Uterus (tissue), 3 donors: ENCODE measurements at regions not wholly inside any gene's neighbourhood (a gene's known extent, or its start where the extent isn't known, plus 50 kb on each side); places are given as distances from the start of the nearest gene placed in this dataset.
"Not testable (repeated sequence)": the region's sequence is repeated elsewhere in the genome, so short reads cannot be mapped to it uniquely, and the experiment has no call there.

Experiments used
- DNase-seq, 2 donors: peaks; one replicate each; pipeline ENCODE4 v3.0.0-alpha.2; 2019 to 2020
- H3K27ac ChIP-seq, 2 donors: fragments of 200-600 bp; sonication (generic); 1 replicate in 1 of 2; 2 replicates in 1 of 2; pipeline ENCODE4 v1.5.1; 2016 to 2018
- H3K27me3 ChIP-seq, 2 donors: fragments of 200-600 bp; sonication (generic); one replicate each; pipeline ENCODE4 v1.5.1; 2018 to 2019; ENCODE audit warnings: control low read depth in 1 of 2
- H3K36me3 ChIP-seq, 2 donors: fragments of 200-600 bp; sonication (generic); one replicate each; pipeline ENCODE4 v1.5.1; 2019; ENCODE audit warnings: control low read depth in 1 of 2
- H3K4me1 ChIP-seq, 2 donors: fragments of 200-600 bp; sonication (generic); one replicate each; pipeline ENCODE4 v1.5.1; 2018 to 2019; ENCODE audit warnings: control low read depth in 1 of 2
- H3K4me3 ChIP-seq, 2 donors: fragments of 200-600 bp; sonication (generic); 1 replicate in 1 of 2; 2 replicates in 1 of 2; pipeline ENCODE4 v1.5.1; 2018 to 2019; ENCODE audit warnings: mild to moderate bottlenecking in 1 of 2
- H3K9me3 ChIP-seq, 2 donors: fragments of 200-600 bp; sonication (generic); one replicate each; pipeline ENCODE4 v1.5.1; 2019; ENCODE audit warnings: control low read depth in 1 of 2
- CTCF ChIP-seq, 4 experiments: fragments of 200-600 bp in 2 of 4; fragments of 450-650 bp in 2 of 4; sonication (generic) in 2 of 4; IDR thresholded peaks; one replicate each; pipeline ENCODE4 v1.5.1; 2016 to 2019; ENCODE audit warnings: antibody characterized with exemption in 4 of 4, mild to moderate bottlenecking in 2 of 4, moderate library complexity in 1 of 4
- POLR2A ChIP-seq, 2 donors: fragments of 450-650 bp; IDR thresholded peaks; one replicate each; pipeline ENCODE4 v1.6.1; 2016; ENCODE audit warnings: antibody characterized with exemption in 2 of 2, mild to moderate bottlenecking in 1 of 2, moderate library complexity in 1 of 2
- intact Hi-C: fragments of 100-400 bp; cut with DNase I; formaldehyde crosslinking; loops from one replicate; pipeline ENCODE4 v1.15.1; 2023; ENCODE audit warnings: low total_unique reads
- donor health status: DM: yes; HTN: yes; CAD: no.

- no peaks in the 10 kb centered on the region for H3K4me1 ChIP-seq
- TF ChIP-seq POLR2A (IDR thresholded peaks at IDR 0.05) (no peak), CTCF (IDR thresholded peaks at IDR 0.05) (no peak)
- no peak overlapping the region for H3K4me3 ChIP-seq
- intact Hi-C loops = no loop called here
- no peak for DNase-seq
- no peaks in the 10 kb centered on the region for H3K27me3 ChIP-seq
- no peaks in the 10 kb centered on the region for H3K36me3 ChIP-seq
- H3K27ac ChIP-seq = no peak overlapping the region
- no peaks in the 10 kb centered on the region for H3K9me3 ChIP-seq
These were observed 247.4 kb downstream of the SHOX2 start for GRCh38 chr3:157858821-157859220.

- H3K36me3 ChIP-seq = no peaks in the 10 kb centered on the region
- no peak for DNase-seq
- no peak overlapping the region for H3K27ac ChIP-seq
- no peaks in the 10 kb centered on the region for H3K9me3 ChIP-seq
- no peaks in the 10 kb centered on the region for H3K4me1 ChIP-seq
- H3K27me3 ChIP-seq = no peaks in the 10 kb centered on the region
- intact Hi-C loops = no loop called here
- no peak for TF ChIP-seq POLR2A (IDR thresholded peaks at IDR 0.05)
- TF ChIP-seq CTCF (IDR thresholded peaks at IDR 0.05) = no peak
- no peak overlapping the region for H3K4me3 ChIP-seq
These were observed 248.8 kb downstream of the SHOX2 start for GRCh38 chr3:157857440-157857839.

- H3K27me3 ChIP-seq = no peaks in the 10 kb centered on the region
- no peak for TF ChIP-seq POLR2A (IDR thresholded peaks at IDR 0.05)
- no peak for TF ChIP-seq CTCF (IDR thresholded peaks at IDR 0.05)
- H3K4me1 ChIP-seq = no peaks in the 10 kb centered on the region
- no peak overlapping the region for H3K27ac ChIP-seq
- no peaks in the 10 kb centered on the region for H3K9me3 ChIP-seq
- H3K4me3 ChIP-seq = no peak overlapping the region
- H3K36me3 ChIP-seq = no peaks in the 10 kb centered on the region
- intact Hi-C loops = no loop called here
- DNase-seq = no peak
These were observed 249.9 kb downstream of the SHOX2 start for GRCh38 chr3:157856078-157856939.

- DNase-seq, H3K27ac ChIP-seq, H3K36me3 ChIP-seq, H3K27me3 ChIP-seq, intact Hi-C loops, H3K9me3 ChIP-seq, H3K4me1 ChIP-seq, H3K4me3 ChIP-seq: not testable (repeated sequence)
These were observed 260.4 kb downstream of the SHOX2 start for GRCh38 chr3:157845839-157846238.

- Histone ChIP-seq H3K4me3 (no peak overlapping the region), H3K4me1 (no peaks in the 10 kb centered on the region), H3K36me3 (no peaks in the 10 kb centered on the region), H3K27ac (no peak overlapping the region), H3K9me3 (no peaks in the 10 kb centered on the region), H3K27me3 (no peaks in the 10 kb centered on the region)
- intact Hi-C loops = no loop called here
- DNase-seq = no peak
- TF ChIP-seq POLR2A (IDR thresholded peaks at IDR 0.05) = no peak
- TF ChIP-seq CTCF (IDR thresholded peaks at IDR 0.05) = no peak
These were observed 261.2 kb downstream of the SHOX2 start for GRCh38 chr3:157844800-157845565.
